ENCODE measurements at regions not wholly inside any gene's neighbourhood (a gene's known extent, or its start where the extent isn't known, plus 50 kb on each side); places are given as distances from the start of the nearest gene placed in this dataset.

GRCh38 chr3:64911138-64911537 lies 223.3 kb upstream of the ADAMTS9 start:
- TF ChIP-seq, protein P1, sequence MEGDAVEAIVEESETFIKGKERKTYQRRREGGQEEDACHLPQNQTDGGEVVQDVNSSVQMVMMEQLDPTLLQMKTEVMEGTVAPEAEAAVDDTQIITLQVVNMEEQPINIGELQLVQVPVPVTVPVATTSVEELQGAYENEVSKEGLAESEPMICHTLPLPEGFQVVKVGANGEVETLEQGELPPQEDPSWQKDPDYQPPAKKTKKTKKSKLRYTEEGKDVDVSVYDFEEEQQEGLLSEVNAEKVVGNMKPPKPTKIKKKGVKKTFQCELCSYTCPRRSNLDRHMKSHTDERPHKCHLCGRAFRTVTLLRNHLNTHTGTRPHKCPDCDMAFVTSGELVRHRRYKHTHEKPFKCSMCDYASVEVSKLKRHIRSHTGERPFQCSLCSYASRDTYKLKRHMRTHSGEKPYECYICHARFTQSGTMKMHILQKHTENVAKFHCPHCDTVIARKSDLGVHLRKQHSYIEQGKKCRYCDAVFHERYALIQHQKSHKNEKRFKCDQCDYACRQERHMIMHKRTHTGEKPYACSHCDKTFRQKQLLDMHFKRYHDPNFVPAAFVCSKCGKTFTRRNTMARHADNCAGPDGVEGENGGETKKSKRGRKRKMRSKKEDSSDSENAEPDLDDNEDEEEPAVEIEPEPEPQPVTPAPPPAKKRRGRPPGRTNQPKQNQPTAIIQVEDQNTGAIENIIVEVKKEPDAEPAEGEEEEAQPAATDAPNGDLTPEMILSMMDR (conservative IDR thresholded peaks at IDR 0.05; ENCODE audit: low read depth in 2 of 2) = no peak
- TF ChIP-seq ZNF114 (CRISPR knock-in tag; IDR thresholded peaks at IDR 0.05) = no peak
- no peak for TF ChIP-seq POLR2AphosphoS5 (IDR thresholded peaks at IDR 0.05; ENCODE audit: low read depth)
- no peak for TF ChIP-seq NANOG (IDR thresholded peaks at IDR 0.05; ENCODE audit: borderline replicate concordance)
- TF ChIP-seq ETS1 (IDR thresholded peaks at IDR 0.05) = no peak
- TF ChIP-seq, protein P2, sequence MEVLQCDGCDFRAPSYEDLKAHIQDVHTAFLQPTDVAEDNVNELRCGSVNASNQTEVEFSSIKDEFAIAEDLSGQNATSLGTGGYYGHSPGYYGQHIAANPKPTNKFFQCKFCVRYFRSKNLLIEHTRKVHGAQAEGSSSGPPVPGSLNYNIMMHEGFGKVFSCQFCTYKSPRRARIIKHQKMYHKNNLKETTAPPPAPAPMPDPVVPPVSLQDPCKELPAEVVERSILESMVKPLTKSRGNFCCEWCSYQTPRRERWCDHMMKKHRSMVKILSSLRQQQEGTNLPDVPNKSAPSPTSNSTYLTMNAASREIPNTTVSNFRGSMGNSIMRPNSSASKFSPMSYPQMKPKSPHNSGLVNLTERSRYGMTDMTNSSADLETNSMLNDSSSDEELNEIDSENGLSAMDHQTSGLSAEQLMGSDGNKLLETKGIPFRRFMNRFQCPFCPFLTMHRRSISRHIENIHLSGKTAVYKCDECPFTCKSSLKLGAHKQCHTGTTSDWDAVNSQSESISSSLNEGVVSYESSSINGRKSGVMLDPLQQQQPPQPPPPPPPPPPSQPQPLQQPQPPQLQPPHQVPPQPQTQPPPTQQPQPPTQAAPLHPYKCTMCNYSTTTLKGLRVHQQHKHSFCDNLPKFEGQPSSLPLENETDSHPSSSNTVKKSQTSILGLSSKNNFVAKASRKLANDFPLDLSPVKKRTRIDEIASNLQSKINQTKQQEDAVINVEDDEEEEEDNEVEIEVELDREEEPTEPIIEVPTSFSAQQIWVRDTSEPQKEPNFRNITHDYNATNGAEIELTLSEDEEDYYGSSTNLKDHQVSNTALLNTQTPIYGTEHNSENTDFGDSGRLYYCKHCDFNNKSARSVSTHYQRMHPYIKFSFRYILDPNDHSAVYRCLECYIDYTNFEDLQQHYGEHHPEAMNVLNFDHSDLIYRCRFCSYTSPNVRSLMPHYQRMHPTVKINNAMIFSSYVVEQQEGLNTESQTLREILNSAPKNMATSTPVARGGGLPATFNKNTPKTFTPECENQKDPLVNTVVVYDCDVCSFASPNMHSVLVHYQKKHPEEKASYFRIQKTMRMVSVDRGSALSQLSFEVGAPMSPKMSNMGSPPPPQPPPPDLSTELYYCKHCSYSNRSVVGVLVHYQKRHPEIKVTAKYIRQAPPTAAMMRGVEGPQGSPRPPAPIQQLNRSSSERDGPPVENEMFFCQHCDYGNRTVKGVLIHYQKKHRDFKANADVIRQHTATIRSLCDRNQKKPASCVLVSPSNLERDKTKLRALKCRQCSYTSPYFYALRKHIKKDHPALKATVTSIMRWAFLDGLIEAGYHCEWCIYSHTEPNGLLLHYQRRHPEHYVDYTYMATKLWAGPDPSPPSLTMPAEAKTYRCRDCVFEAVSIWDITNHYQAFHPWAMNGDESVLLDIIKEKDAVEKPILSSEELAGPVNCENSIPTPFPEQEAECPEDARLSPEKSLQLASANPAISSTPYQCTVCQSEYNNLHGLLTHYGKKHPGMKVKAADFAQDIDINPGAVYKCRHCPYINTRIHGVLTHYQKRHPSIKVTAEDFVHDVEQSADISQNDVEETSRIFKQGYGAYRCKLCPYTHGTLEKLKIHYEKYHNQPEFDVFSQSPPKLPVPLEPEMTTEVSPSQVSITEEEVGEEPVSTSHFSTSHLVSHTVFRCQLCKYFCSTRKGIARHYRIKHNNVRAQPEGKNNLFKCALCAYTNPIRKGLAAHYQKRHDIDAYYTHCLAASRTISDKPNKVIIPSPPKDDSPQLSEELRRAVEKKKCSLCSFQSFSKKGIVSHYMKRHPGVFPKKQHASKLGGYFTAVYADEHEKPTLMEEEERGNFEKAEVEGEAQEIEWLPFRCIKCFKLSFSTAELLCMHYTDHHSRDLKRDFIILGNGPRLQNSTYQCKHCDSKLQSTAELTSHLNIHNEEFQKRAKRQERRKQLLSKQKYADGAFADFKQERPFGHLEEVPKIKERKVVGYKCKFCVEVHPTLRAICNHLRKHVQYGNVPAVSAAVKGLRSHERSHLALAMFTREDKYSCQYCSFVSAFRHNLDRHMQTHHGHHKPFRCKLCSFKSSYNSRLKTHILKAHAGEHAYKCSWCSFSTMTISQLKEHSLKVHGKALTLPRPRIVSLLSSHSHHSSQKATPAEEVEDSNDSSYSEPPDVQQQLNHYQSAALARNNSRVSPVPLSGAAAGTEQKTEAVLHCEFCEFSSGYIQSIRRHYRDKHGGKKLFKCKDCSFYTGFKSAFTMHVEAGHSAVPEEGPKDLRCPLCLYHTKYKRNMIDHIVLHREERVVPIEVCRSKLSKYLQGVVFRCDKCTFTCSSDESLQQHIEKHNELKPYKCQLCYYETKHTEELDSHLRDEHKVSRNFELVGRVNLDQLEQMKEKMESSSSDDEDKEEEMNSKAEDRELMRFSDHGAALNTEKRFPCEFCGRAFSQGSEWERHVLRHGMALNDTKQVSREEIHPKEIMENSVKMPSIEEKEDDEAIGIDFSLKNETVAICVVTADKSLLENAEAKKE (CRISPR knock-in tag; IDR thresholded peaks at IDR 0.05) = no peak
- no peak for TF ChIP-seq JUNB (IDR thresholded peaks at IDR 0.05; ENCODE audit: unreplicated experiment)
- TF ChIP-seq, protein P3, sequence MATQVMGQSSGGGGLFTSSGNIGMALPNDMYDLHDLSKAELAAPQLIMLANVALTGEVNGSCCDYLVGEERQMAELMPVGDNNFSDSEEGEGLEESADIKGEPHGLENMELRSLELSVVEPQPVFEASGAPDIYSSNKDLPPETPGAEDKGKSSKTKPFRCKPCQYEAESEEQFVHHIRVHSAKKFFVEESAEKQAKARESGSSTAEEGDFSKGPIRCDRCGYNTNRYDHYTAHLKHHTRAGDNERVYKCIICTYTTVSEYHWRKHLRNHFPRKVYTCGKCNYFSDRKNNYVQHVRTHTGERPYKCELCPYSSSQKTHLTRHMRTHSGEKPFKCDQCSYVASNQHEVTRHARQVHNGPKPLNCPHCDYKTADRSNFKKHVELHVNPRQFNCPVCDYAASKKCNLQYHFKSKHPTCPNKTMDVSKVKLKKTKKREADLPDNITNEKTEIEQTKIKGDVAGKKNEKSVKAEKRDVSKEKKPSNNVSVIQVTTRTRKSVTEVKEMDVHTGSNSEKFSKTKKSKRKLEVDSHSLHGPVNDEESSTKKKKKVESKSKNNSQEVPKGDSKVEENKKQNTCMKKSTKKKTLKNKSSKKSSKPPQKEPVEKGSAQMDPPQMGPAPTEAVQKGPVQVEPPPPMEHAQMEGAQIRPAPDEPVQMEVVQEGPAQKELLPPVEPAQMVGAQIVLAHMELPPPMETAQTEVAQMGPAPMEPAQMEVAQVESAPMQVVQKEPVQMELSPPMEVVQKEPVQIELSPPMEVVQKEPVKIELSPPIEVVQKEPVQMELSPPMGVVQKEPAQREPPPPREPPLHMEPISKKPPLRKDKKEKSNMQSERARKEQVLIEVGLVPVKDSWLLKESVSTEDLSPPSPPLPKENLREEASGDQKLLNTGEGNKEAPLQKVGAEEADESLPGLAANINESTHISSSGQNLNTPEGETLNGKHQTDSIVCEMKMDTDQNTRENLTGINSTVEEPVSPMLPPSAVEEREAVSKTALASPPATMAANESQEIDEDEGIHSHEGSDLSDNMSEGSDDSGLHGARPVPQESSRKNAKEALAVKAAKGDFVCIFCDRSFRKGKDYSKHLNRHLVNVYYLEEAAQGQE (IDR thresholded peaks at IDR 0.05; ENCODE audit: unreplicated experiment) = no peak
- no peak for TF ChIP-seq ZNF331 (CRISPR knock-in tag; IDR thresholded peaks at IDR 0.05; ENCODE audit: low read depth)
- no peak for TF ChIP-seq STAT1 (IDR thresholded peaks at IDR 0.05; ENCODE audit: unreplicated experiment)
- Histone ChIP-seq H3F3A (replicated peaks; ENCODE audit: low read depth) (no peaks in the 10 kb centered on the region), H3K4me1 (ENCODE audit: insufficient read depth) (peaks cover 24% of the 10 kb centered on the region), H3K9me2 (ENCODE audit: insufficient read depth) (peaks cover 4% of the 10 kb centered on the region; the same call in 1 of the 2 replicates), H3K79me2 (replicated peaks; ENCODE audit: insufficient read depth) (no peaks in the 10 kb centered on the region), H3K4me3 (no peak overlapping the region), H2AFZ (no peak overlapping the region), H4K20me1 (replicated peaks; ENCODE audit: insufficient read depth) (no peaks in the 10 kb centered on the region), H3K36me3 (ENCODE audit: insufficient read depth) (no peaks in the 10 kb centered on the region), H3K27ac (ENCODE audit: low read depth) (no peak overlapping the region), H3K27me3 (ENCODE audit: insufficient read depth) (no peaks in the 10 kb centered on the region; the same call in 1 of the 2 replicates), H3K4me2 (no peak overlapping the region)
- H3K27ac Mint-ChIP-seq = no peak overlapping the region
- DNase-seq (ENCODE audit: low spot score) (no peak), ATAC-seq (no peak)
- peaks cover 9% of the 10 kb centered on the region for H3K27me3 Mint-ChIP-seq (ENCODE audit: insufficient read depth, low read depth, poor library complexity)
- H3K4me1 Mint-ChIP-seq = peaks cover 39% of the 10 kb centered on the region
- H3K36me3 Mint-ChIP-seq (ENCODE audit: low read depth) = 0 out of 3 replicates have a peak, but pooled peaks cover 6% of the 10 kb centered on the region
- no peak overlapping the region for H3K4me3 Mint-ChIP-seq
- peaks cover 6% of the 10 kb centered on the region for H3K9me3 Mint-ChIP-seq
